Middle frontal gyrus (tissue), 1 donor: ENCODE measurements at regions not wholly inside any gene's neighbourhood (a gene's known extent, or its start where the extent isn't known, plus 50 kb on each side); places are given as distances from the start of the nearest gene placed in this dataset.

Source experiments
- DNase-seq: peaks from one replicate; pipeline ENCODE4 v3.0.0-alpha.2; 2015; ENCODE audit warnings: low spot score; ENCODE audit errors: extremely low spot score

- no peak for DNase-seq
These were observed 52.5 kb upstream of the C11orf58 start for GRCh38 chr11:16685914-16686313.

- DNase-seq = no peak
These were observed 59.9 kb upstream of the C11orf58 start for GRCh38 chr11:16678466-16679116.

- no peak for DNase-seq
These were observed 68.5 kb upstream of the C11orf58 start for GRCh38 chr11:16669799-16670415.

GRCh38 chr11:16632295-16633200 lies 105.9 kb upstream of the C11orf58 start:
- no peak for DNase-seq

- no peak for DNase-seq
These were observed 107.8 kb upstream of the C11orf58 start for GRCh38 chr11:16630651-16631050.

GRCh38 chr11:16618431-16618830 lies 120.0 kb upstream of the C11orf58 start:
- no peak for DNase-seq

GRCh38 chr11:16615480-16615879 lies 123.0 kb upstream of the C11orf58 start:
- DNase-seq = no peak

GRCh38 chr11:16613512-16614381 lies 124.7 kb upstream of the C11orf58 start:
- DNase-seq = peak; percentile 82

- no peak for DNase-seq
These were observed 125.3 kb upstream of the C11orf58 start for GRCh38 chr11:16613262-16613511.

- no peak for DNase-seq
These were observed 125.7 kb upstream of the C11orf58 start for GRCh38 chr11:16612566-16613261.

GRCh38 chr11:16611926-16612565 lies 126.4 kb upstream of the C11orf58 start:
- no peak for DNase-seq

- no peak for DNase-seq
These were observed 127.0 kb upstream of the C11orf58 start for GRCh38 chr11:16611401-16611921.

GRCh38 chr11:16610738-16611388 lies 127.6 kb upstream of the C11orf58 start:
- no peak for DNase-seq

GRCh38 chr11:16610213-16610737 lies 128.2 kb upstream of the C11orf58 start:
- DNase-seq = no peak

GRCh38 chr11:16609769-16610168 lies 128.7 kb upstream of the C11orf58 start:
- no peak for DNase-seq

- DNase-seq = no peak
These were observed 130.5 kb upstream of the C11orf58 start for GRCh38 chr11:16607675-16608644.

GRCh38 chr11:16606784-16607674 lies 131.4 kb upstream of the C11orf58 start:
- no peak for DNase-seq
